ENCODE measurements at regions not wholly inside any gene's neighbourhood (a gene's known extent, or its start where the extent isn't known, plus 50 kb on each side); places are given as distances from the start of the nearest gene placed in this dataset.

DNA sequence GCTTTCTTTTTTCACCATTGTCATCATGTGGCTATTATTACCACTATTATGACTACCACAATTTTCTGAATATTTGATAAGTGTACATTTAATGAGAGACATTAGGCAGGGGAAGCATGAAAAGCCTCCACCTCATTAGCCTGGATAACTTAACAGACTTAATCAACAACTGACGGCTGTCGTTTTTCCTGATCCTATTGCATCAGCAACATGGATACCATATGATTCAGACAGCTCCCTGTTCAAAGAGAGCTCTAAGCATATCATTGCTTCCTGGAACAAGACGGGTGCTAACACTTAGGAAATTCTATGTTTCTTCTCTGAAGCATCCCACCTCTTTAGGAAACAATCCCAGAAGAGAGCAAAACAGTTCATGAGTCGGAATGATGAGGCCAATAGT is 765.2 kb downstream of the NOVA1 start:
- no peak overlapping the region for H2AK5ac ChIP-seq (ENCODE audit: insufficient read length, low read length)
- H3K79me1 ChIP-seq (ENCODE audit: insufficient read depth, low read depth, low read length, poor library complexity, severe bottlenecking): no peaks in the 10 kb centered on the region
- H3K27me3 ChIP-seq (ENCODE audit: insufficient read depth, low read length): no peaks in the 10 kb centered on the region
- H3K14ac ChIP-seq (ENCODE audit: insufficient read depth, low read length): no peak overlapping the region
- no peak overlapping the region for H3K56ac ChIP-seq (ENCODE audit: insufficient read length, low read depth, low read length)
- H3K4ac ChIP-seq (ENCODE audit: low read depth, low read length): no peak overlapping the region
- Mint-ChIP-seq H3K4me3 (no peak overlapping the region), H3K36me3 (ENCODE audit: insufficient read depth in 1 of 3, low read depth in 3 of 3) (no peaks in the 10 kb centered on the region), H3K27me3 (ENCODE audit: low read depth) (no peaks in the 10 kb centered on the region), H3K27ac (no peak overlapping the region), H3K4me1 (peaks cover 4 to 19% of the 10 kb centered on the region in 2 experiments), H3K9me3 (no peaks in the 10 kb centered on the region; a peak in 1 of 5 replicates)
- no peak overlapping the region for H2BK20ac ChIP-seq (ENCODE audit: low read depth, low read length, poor library complexity, severe bottlenecking)
- no peak overlapping the region for H3K23ac ChIP-seq (ENCODE audit: insufficient read length, low read depth, low read length)
- peak overlapping the region; percentile 9 for H2BK120ac ChIP-seq (ENCODE audit: low read depth, low read length, poor library complexity, severe bottlenecking)
- no peak overlapping the region for H2BK12ac ChIP-seq (ENCODE audit: insufficient read length, low read depth, low read length)
- H2BK15ac ChIP-seq (ENCODE audit: low read depth, low read length): no peak overlapping the region
- peak overlapping the region; percentile 32 for H2AFZ ChIP-seq (ENCODE audit: low read length)
- DNase-seq: no peak
- no peak overlapping the region for H3K18ac ChIP-seq (ENCODE audit: insufficient read length, low read depth, low read length)
- H3K4me2 ChIP-seq (ENCODE audit: insufficient read depth, insufficient read length, low read length): no peak overlapping the region
- no peaks in the 10 kb centered on the region for H3K79me2 ChIP-seq (ENCODE audit: insufficient read depth, low read length)
- H3K4me1 ChIP-seq (ENCODE audit: insufficient read depth, low read length): no peaks in the 10 kb centered on the region
- no peaks in the 10 kb centered on the region for H4K20me1 ChIP-seq (ENCODE audit: control insufficient read depth, insufficient read depth, insufficient read length)
- no peak overlapping the region for H3K27ac ChIP-seq (ENCODE audit: insufficient read length, low read depth, low read length)
- no peak overlapping the region for H3T11ph ChIP-seq (ENCODE audit: low read length)
- TF ChIP-seq, protein P1, sequence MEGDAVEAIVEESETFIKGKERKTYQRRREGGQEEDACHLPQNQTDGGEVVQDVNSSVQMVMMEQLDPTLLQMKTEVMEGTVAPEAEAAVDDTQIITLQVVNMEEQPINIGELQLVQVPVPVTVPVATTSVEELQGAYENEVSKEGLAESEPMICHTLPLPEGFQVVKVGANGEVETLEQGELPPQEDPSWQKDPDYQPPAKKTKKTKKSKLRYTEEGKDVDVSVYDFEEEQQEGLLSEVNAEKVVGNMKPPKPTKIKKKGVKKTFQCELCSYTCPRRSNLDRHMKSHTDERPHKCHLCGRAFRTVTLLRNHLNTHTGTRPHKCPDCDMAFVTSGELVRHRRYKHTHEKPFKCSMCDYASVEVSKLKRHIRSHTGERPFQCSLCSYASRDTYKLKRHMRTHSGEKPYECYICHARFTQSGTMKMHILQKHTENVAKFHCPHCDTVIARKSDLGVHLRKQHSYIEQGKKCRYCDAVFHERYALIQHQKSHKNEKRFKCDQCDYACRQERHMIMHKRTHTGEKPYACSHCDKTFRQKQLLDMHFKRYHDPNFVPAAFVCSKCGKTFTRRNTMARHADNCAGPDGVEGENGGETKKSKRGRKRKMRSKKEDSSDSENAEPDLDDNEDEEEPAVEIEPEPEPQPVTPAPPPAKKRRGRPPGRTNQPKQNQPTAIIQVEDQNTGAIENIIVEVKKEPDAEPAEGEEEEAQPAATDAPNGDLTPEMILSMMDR (conservative IDR thresholded peaks at IDR 0.05): no peak
- H4K91ac ChIP-seq (ENCODE audit: insufficient read length, low read depth, low read length): no peak overlapping the region
- no CpG with 5 or more reads among the region's 4 CpGs for WGBS (ENCODE audit: extremely low coverage, insufficient read length, low lambda C conversion rate)
- no peak overlapping the region for H3K9ac ChIP-seq (ENCODE audit: extremely low read depth, insufficient read length, low read length)
- no peak overlapping the region for H4K8ac ChIP-seq (replicated peaks; ENCODE audit: insufficient read length, low read depth, low read length)
- no peaks in the 10 kb centered on the region for H3K23me2 ChIP-seq (ENCODE audit: insufficient read length, low read depth, low read length, poor library complexity, severe bottlenecking)
- H3K9me3 ChIP-seq (ENCODE audit: control insufficient read depth, low read depth, low read length): no peaks in the 10 kb centered on the region
- no peak overlapping the region for H4K5ac ChIP-seq (ENCODE audit: insufficient read length, low read depth, low read length)
- no peak overlapping the region for H2BK5ac ChIP-seq (ENCODE audit: insufficient read length, low read length)

All from H9 (cell line).